Activated T-cell treated with anti-CD3 and anti-CD28 coated beads, Interleukin-2, amount 50 U/mL, for 48 hours (primary cell): ENCODE measurements at regions not wholly inside any gene's neighbourhood (a gene's known extent, or its start where the extent isn't known, plus 50 kb on each side); places are given as distances from the start of the nearest gene placed in this dataset.

Experiments
- DNase-seq, 2 experiments: peaks; one replicate each; pipeline ENCODE4 v3.0.0-alpha.2; 2020

DNA sequence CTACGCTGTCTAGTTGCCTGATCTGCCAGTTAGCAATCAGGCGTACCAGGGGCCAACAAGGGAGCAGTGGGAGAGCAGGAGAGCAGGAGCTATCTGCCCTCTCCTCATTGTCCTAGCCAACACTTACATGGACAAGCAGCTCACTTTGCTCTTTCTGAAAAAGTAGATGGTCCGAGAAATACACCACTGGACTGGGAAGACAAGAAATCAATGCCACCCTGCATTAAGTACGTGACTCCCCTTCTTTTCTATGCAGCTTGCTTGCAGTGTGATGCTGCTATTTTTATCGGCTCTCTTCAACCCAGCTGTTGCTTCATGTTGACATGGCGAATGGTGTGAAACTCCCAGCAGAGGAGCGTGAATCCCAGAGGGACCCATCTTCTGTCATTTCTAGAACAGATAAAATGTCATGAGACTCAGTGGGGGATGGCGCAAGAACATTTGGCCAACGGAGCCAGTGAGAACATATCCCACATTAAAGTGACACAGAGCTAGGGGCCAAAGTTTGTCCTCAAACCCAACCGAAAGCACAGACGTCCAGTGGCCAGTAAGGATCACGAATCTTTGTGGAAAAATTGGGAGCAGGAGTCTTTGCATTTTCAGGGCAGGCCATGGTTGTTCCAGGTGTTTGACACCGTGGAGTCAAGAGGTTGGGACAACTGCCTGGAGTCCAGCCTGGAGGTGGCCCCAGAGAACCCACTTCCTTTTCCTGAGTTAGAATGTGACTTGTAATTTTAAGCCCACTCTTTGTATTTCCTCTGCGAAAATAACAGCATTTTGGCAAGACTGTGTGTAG lies 53.7 kb upstream of the MEF2A start:
- no peak for DNase-seq

DNA sequence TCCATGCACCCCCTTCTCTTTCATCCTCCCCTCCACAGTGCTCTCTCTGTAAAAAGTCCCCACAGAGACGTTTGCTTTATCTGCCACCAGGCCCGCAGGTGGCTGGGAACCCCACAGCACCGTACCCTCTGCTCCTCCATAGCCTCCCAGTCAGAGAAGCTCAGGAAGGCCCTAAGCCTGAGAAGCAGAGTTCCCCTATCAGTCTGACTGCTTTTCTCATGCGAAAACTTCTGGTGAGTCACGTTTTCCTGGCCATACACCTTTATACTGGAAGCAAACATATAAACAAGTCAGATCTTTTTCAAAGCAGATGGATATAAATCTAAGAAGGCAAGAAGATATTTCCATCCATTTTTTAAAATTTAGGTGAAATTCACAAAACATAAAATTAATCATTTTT lies 51.5 kb upstream of the MEF2A start:
- no peak for DNase-seq
